RPMI8226 (cell line): ENCODE measurements at regions not wholly inside any gene's neighbourhood (a gene's known extent, or its start where the extent isn't known, plus 50 kb on each side); places are given as distances from the start of the nearest gene placed in this dataset.
"Not testable (repeated sequence)": the region's sequence is repeated elsewhere in the genome, so short reads cannot be mapped to it uniquely, and the experiment has no call there.

ENCODE experiments used
- DNase-seq: peaks from one replicate; pipeline ENCODE4 v3.0.0-alpha.2; 2015

GRCh38 chr11:103585911-103586310, 450.5 kb upstream of the DDI1 start:
- DNase-seq, result no peak

- DNase-seq, result no peak
Observed at GRCh38 chr11:103586756-103587155, 449.7 kb upstream of the DDI1 start.

GRCh38 chr11:103587901-103588788, 448.3 kb upstream of the DDI1 start:
- DNase-seq, result no peak

GRCh38 chr11:103591554-103591953, 444.9 kb upstream of the DDI1 start:
- no peak for DNase-seq

- DNase-seq, result no peak
Observed at GRCh38 chr11:103594283-103594682, 442.2 kb upstream of the DDI1 start.

GRCh38 chr11:103596315-103596714, 440.1 kb upstream of the DDI1 start:
- no peak for DNase-seq

- DNase-seq, result peak; percentile 48
Observed at GRCh38 chr11:103601225-103601846, 435.1 kb upstream of the DDI1 start.

- DNase-seq, result no peak
Observed at GRCh38 chr11:103602840-103603239, 433.6 kb upstream of the DDI1 start.

GRCh38 chr11:103604310-103604709, 432.1 kb upstream of the DDI1 start:
- DNase-seq, result no peak

GRCh38 chr11:103608566-103608965, 427.9 kb upstream of the DDI1 start:
- DNase-seq, result no peak

GRCh38 chr11:103609117-103610066, 427.0 kb upstream of the DDI1 start:
- no peak for DNase-seq

GRCh38 chr11:103610435-103610834, 426.0 kb upstream of the DDI1 start:
- no peak for DNase-seq

- DNase-seq, result not testable (repeated sequence)
Observed at GRCh38 chr11:103611526-103612260, 424.7 kb upstream of the DDI1 start.

- DNase-seq, result not testable (repeated sequence)
Observed at GRCh38 chr11:103612451-103612850, 424.0 kb upstream of the DDI1 start.

- DNase-seq, result not testable (repeated sequence)
Observed at GRCh38 chr11:103616586-103616985, 419.9 kb upstream of the DDI1 start.

- DNase-seq, result no peak
Observed at GRCh38 chr11:103618528-103618927, 417.9 kb upstream of the DDI1 start.

GRCh38 chr11:103619480-103619879, 417.0 kb upstream of the DDI1 start:
- peak; percentile 7 for DNase-seq

- no peak for DNase-seq
Observed at GRCh38 chr11:103619938-103620337, 416.5 kb upstream of the DDI1 start.

GRCh38 chr11:103622296-103622695, 414.1 kb upstream of the DDI1 start:
- DNase-seq, result no peak

GRCh38 chr11:103623933-103624332, 412.5 kb upstream of the DDI1 start:
- DNase-seq, result no peak

- DNase-seq, result no peak
Observed at GRCh38 chr11:103624708-103625623, 411.5 kb upstream of the DDI1 start.
